Fibroblast of lung (primary cell): ENCODE measurements at regions not wholly inside any gene's neighbourhood (a gene's known extent, or its start where the extent isn't known, plus 50 kb on each side); places are given as distances from the start of the nearest gene placed in this dataset.

Experiments
- EZH2 ChIP-seq: IDR thresholded peaks from 2 replicates; pipeline ENCODE4 v1.5.1; 2012; ENCODE audit warnings: low read length, control low read depth, mild to moderate bottlenecking; ENCODE audit errors: missing control alignments
- TF ChIP-seq, protein P1 (sequence below), 2 donors: IDR thresholded peaks in 1 of 2; conservative IDR thresholded peaks in 1 of 2; 1 replicate in 1 of 2; 2 replicates in 1 of 2; pipeline ENCODE4 v1.5.1; 2011 to 2012; ENCODE audit warnings: low read length in 2 of 2, control low read depth in 1 of 2, inconsistent platforms in 1 of 2, low read depth in 1 of 2, mild to moderate bottlenecking in 1 of 2

DNA sequence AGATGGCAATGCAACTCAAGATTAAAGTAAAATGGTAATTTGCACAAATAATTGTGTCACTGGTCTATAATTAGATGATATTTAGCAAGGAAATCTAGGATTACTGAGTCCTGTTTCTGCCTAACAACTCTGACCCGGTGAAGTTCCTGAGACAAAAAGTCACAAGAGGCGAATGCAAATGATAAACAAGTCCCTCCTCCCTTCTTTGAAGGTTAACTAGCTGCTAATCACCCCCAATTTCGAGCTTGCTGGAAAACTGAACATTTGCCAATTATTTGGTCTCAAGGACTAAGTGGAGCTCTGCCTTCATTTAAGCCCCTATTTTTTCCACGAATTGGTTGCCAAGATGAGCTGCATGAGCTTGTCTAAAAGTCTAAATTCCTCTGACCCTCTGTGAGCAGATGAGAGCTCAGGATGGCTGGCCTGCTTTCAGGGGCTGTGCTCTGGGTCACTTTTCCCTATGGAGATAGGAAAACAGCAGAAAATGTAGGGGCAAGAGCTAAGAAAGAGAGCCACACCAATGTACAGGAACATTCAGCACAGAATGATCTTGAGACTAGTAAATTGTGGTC is 127.3 kb downstream of the MBL2 start:
- TF ChIP-seq, protein P1, sequence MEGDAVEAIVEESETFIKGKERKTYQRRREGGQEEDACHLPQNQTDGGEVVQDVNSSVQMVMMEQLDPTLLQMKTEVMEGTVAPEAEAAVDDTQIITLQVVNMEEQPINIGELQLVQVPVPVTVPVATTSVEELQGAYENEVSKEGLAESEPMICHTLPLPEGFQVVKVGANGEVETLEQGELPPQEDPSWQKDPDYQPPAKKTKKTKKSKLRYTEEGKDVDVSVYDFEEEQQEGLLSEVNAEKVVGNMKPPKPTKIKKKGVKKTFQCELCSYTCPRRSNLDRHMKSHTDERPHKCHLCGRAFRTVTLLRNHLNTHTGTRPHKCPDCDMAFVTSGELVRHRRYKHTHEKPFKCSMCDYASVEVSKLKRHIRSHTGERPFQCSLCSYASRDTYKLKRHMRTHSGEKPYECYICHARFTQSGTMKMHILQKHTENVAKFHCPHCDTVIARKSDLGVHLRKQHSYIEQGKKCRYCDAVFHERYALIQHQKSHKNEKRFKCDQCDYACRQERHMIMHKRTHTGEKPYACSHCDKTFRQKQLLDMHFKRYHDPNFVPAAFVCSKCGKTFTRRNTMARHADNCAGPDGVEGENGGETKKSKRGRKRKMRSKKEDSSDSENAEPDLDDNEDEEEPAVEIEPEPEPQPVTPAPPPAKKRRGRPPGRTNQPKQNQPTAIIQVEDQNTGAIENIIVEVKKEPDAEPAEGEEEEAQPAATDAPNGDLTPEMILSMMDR (conservative IDR thresholded peaks at IDR 0.05 in 1 of 2, IDR thresholded peaks at IDR 0.05 in 1 of 2; ENCODE audit: low read depth in 1 of 2, low read length in 2 of 2) = no peak
- TF ChIP-seq EZH2 = no peak
